Choroid plexus epithelial cell (primary cell): ENCODE measurements at regions not wholly inside any gene's neighbourhood (a gene's known extent, or its start where the extent isn't known, plus 50 kb on each side); places are given as distances from the start of the nearest gene placed in this dataset.

Experiments used
- DNase-seq: peaks from one replicate; pipeline ENCODE4 v3.0.0-alpha.2; 2010; ENCODE audit warnings: low read depth
- H3K4me3 ChIP-seq: 2 replicates; pipeline ENCODE4 v1.5.1; 2011; ENCODE audit warnings: low read depth, mild to moderate bottlenecking, control low read depth, low read length, moderate library complexity
- CTCF ChIP-seq: conservative IDR thresholded peaks from 2 replicates; pipeline ENCODE4 v1.5.1; 2011; ENCODE audit warnings: low read depth, mild to moderate bottlenecking, control low read depth, inconsistent platforms, low read length, moderate library complexity

- peak; percentile 71 for DNase-seq
- H3K4me3 ChIP-seq, result no peak overlapping the region
- peak; percentile 91 for TF ChIP-seq CTCF
Observed at GRCh38 chr6:30396833-30397479, 52.0 kb downstream of the RPP21 start.

GRCh38 chr6:30397697-30398096, 52.7 kb downstream of the RPP21 start:
- TF ChIP-seq CTCF, result no peak
- no peak overlapping the region for H3K4me3 ChIP-seq
- no peak for DNase-seq

GRCh38 chr6:30399390-30400058, 54.6 kb downstream of the RPP21 start:
- DNase-seq, result no peak
- H3K4me3 ChIP-seq, result no peak overlapping the region
- TF ChIP-seq CTCF, result no peak

- no peak overlapping the region for H3K4me3 ChIP-seq
- TF ChIP-seq CTCF, result no peak
- no peak for DNase-seq
Observed at GRCh38 chr6:30405934-30406333, 61.0 kb downstream of the RPP21 start.

- no peak for DNase-seq
- H3K4me3 ChIP-seq, result no peak overlapping the region
- no peak for TF ChIP-seq CTCF
Observed at GRCh38 chr6:30409184-30409583, 64.2 kb downstream of the RPP21 start.

- no peak overlapping the region for H3K4me3 ChIP-seq
- DNase-seq, result peak; percentile 70
- peak; percentile 84 for TF ChIP-seq CTCF
Observed at GRCh38 chr6:30411515-30412207, 66.7 kb downstream of the RPP21 start.
